ENCODE measurements at regions not wholly inside any gene's neighbourhood (a gene's known extent, or its start where the extent isn't known, plus 50 kb on each side); places are given as distances from the start of the nearest gene placed in this dataset.
"Not testable (repeated sequence)": the region's sequence is repeated elsewhere in the genome, so short reads cannot be mapped to it uniquely, and the experiment has no call there.

DNA sequence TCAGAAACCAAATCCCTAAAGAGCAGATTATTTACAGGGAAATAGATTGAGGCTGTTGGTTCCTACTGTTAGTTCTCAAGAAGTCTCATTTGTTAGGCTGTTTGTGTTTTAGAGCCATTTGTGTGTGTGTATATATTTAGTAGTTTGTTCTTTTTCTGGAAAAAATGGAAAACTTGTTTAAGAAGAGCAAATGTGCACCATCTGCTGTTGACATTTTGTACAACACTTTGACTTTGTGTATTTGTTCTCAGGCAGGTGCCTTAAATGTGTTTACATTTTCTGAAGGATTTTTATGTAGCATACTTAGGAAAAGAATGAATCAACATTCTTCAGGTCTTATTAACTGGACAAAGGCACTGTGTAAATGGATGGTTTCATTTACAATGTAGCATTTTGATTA is 163.7 kb upstream of the FOLH1 start:
- DNase-seq (ENCODE audit: low spot score); H3K27ac ChIP-seq (ENCODE audit: low read depth in 1 of 2, low read length in 2 of 2); H3K9ac ChIP-seq (ENCODE audit: low read depth in 1 of 2, low read length in 2 of 2); H3K9me3 ChIP-seq (ENCODE audit: control insufficient read depth in 4 of 4, low read length in 3 of 4); H3K27me3 ChIP-seq (ENCODE audit: control insufficient read depth in 4 of 4, insufficient read depth in 4 of 4, low read length in 3 of 4); H3K4me3 ChIP-seq (ENCODE audit: low read depth in 1 of 3, low read length in 3 of 3); H3K4me1 ChIP-seq (ENCODE audit: control insufficient read depth in 4 of 4, insufficient read depth in 4 of 4, low read length in 3 of 4); H3K36me3 ChIP-seq (ENCODE audit: control insufficient read depth in 4 of 4, insufficient read depth in 3 of 4, low read depth in 1 of 4, low read length in 3 of 4): not testable (repeated sequence)
- TF ChIP-seq CTCF (IDR thresholded peaks at IDR 0.05; ENCODE audit: low read depth, low read length, missing input control) (peak; percentile 47), RAD21 (IDR thresholded peaks at IDR 0.05) (peak; percentile 78 to 79)

DNA sequence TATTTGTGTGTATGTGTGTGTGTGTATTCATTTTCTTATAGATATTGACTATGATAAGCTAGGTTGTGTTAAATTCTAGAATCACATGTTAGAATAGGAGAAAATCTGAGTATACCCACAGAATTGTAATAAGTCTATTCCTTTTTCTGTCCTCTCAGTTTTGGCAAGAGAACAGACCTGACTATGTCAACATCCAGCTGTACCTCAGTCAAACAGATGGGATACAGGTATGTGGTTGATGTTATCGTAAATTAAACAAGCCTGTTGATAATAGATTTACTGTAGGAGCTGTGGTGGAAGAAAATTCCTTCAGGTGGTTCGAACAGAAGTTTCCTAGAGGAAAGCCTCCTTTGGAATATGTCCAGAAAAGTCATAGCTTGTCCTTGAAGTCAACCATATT is 160.2 kb upstream of the FOLH1 start:
- H3K27ac ChIP-seq (ENCODE audit: low read depth in 1 of 2, low read length in 2 of 2); H3K27me3 ChIP-seq (ENCODE audit: control insufficient read depth in 4 of 4, insufficient read depth in 4 of 4, low read length in 3 of 4); H3K9ac ChIP-seq (ENCODE audit: low read depth in 1 of 2, low read length in 2 of 2); H3K4me3 ChIP-seq (ENCODE audit: low read depth in 1 of 3, low read length in 3 of 3); H3K4me1 ChIP-seq (ENCODE audit: control insufficient read depth in 4 of 4, insufficient read depth in 4 of 4, low read length in 3 of 4); H3K9me3 ChIP-seq (ENCODE audit: control insufficient read depth in 4 of 4, low read length in 3 of 4); H3K36me3 ChIP-seq (ENCODE audit: control insufficient read depth in 4 of 4, insufficient read depth in 3 of 4, low read depth in 1 of 4, low read length in 3 of 4); DNase-seq (ENCODE audit: low spot score): not testable (repeated sequence)
- WGBS: 31% methylated on average over 2 of the region's 2 CpGs

GRCh38 chr11:49365375-49365774 is 157.0 kb upstream of the FOLH1 start:
- H3K9ac ChIP-seq (ENCODE audit: low read depth in 1 of 2, low read length in 2 of 2); H3K4me3 ChIP-seq (ENCODE audit: low read depth in 1 of 3, low read length in 3 of 3); H3K9me3 ChIP-seq (ENCODE audit: control insufficient read depth in 4 of 4, low read length in 3 of 4); H3K27me3 ChIP-seq (ENCODE audit: control insufficient read depth in 4 of 4, insufficient read depth in 4 of 4, low read length in 3 of 4); DNase-seq (ENCODE audit: low spot score); H3K4me1 ChIP-seq (ENCODE audit: control insufficient read depth in 4 of 4, insufficient read depth in 4 of 4, low read length in 3 of 4); H3K36me3 ChIP-seq (ENCODE audit: control insufficient read depth in 4 of 4, insufficient read depth in 3 of 4, low read depth in 1 of 4, low read length in 3 of 4): not testable (repeated sequence)
- peak overlapping the region; percentile 54 to 63 for H3K27ac ChIP-seq (ENCODE audit: low read depth in 1 of 2, low read length in 2 of 2)
- TF ChIP-seq HNF4G (IDR thresholded peaks at IDR 0.05) (peak; percentile 42), RXRA (IDR thresholded peaks at IDR 0.05) (peak; percentile 48 to 59), HNF4A (conservative IDR thresholded peaks at IDR 0.05) (peak; percentile 82), NR2F2 (IDR thresholded peaks at IDR 0.05) (peak; percentile 59), JUND (IDR thresholded peaks at IDR 0.05) (peak; percentile 76 to 81), RAD21 (IDR thresholded peaks at IDR 0.05) (peak in 1 of 2 donors; percentile 39), SP1 (IDR thresholded peaks at IDR 0.05) (peak; percentile 61)

DNA sequence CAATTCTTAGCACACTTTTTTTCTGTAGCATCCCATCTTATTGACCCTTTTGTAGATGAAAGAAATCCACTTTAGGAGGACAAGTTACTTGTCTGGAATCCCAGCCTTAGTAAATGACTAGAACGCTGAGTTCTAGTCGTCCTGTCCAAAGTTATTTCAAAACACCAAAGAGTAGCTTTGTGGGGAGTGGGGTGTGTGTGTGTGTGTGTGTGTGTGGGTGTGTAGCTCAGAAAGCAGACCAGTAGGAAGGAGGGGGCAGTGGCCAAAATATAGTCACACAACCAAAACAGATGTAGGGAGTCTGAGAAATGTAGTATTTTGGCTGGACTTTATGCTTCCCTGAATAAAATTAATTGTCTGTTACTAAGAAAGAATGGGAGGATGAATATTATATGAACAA is 154.6 kb upstream of the FOLH1 start:
- H3K4me1 ChIP-seq (ENCODE audit: control insufficient read depth in 4 of 4, insufficient read depth in 4 of 4, low read length in 3 of 4); H3K36me3 ChIP-seq (ENCODE audit: control insufficient read depth in 4 of 4, insufficient read depth in 3 of 4, low read depth in 1 of 4, low read length in 3 of 4); H3K27ac ChIP-seq (ENCODE audit: low read depth in 1 of 2, low read length in 2 of 2); H3K4me3 ChIP-seq (ENCODE audit: low read depth in 1 of 3, low read length in 3 of 3); DNase-seq (ENCODE audit: low spot score); H3K9ac ChIP-seq (ENCODE audit: low read depth in 1 of 2, low read length in 2 of 2); H3K27me3 ChIP-seq (ENCODE audit: control insufficient read depth in 4 of 4, insufficient read depth in 4 of 4, low read length in 3 of 4); H3K9me3 ChIP-seq (ENCODE audit: control insufficient read depth in 4 of 4, low read length in 3 of 4): not testable (repeated sequence)
- WGBS: 88% methylated on average over 2 of the region's 2 CpGs

- H3K36me3 ChIP-seq (ENCODE audit: control insufficient read depth in 4 of 4, insufficient read depth in 3 of 4, low read depth in 1 of 4, low read length in 3 of 4); H3K27ac ChIP-seq (ENCODE audit: low read depth in 1 of 2, low read length in 2 of 2); H3K27me3 ChIP-seq (ENCODE audit: control insufficient read depth in 4 of 4, insufficient read depth in 4 of 4, low read length in 3 of 4); H3K9ac ChIP-seq (ENCODE audit: low read depth in 1 of 2, low read length in 2 of 2); DNase-seq (ENCODE audit: low spot score); H3K4me3 ChIP-seq (ENCODE audit: low read depth in 1 of 3, low read length in 3 of 3); H3K4me1 ChIP-seq (ENCODE audit: control insufficient read depth in 4 of 4, insufficient read depth in 4 of 4, low read length in 3 of 4); H3K9me3 ChIP-seq (ENCODE audit: control insufficient read depth in 4 of 4, low read length in 3 of 4): not testable (repeated sequence)
- peak; percentile 67 to 68 for TF ChIP-seq RAD21 (IDR thresholded peaks at IDR 0.05)
- TF ChIP-seq CTCF (IDR thresholded peaks at IDR 0.05; ENCODE audit: low read depth, low read length, missing input control): peak; percentile 28
These were observed 146.1 kb upstream of the FOLH1 start for GRCh38 chr11:49354536-49354935.

DNA sequence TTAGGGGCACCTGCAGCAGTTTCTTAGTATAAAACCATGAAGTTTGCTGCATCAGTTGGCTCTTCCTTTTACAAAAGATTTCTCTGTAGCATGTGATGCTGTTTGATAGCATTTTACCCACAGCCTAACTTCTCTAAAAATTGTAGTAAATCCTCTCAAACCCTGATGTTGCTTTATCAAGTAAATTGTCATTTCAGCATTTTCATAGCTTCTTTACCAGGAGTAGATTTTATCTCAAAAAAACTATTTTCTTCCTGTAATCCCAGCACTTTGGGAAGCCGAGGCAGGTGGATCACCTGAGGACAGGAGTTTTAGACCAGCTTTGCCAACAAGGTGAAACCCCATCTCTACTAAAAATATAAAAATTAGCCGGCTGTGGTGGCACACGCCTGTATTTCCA is 144.5 kb upstream of the FOLH1 start:
- not testable (repeated sequence) for H3K9me3 ChIP-seq (ENCODE audit: control insufficient read depth in 4 of 4, low read length in 3 of 4); H3K9ac ChIP-seq (ENCODE audit: low read depth in 1 of 2, low read length in 2 of 2); H3K36me3 ChIP-seq (ENCODE audit: control insufficient read depth in 4 of 4, insufficient read depth in 3 of 4, low read depth in 1 of 4, low read length in 3 of 4); H3K4me1 ChIP-seq (ENCODE audit: control insufficient read depth in 4 of 4, insufficient read depth in 4 of 4, low read length in 3 of 4); H3K27ac ChIP-seq (ENCODE audit: low read depth in 1 of 2, low read length in 2 of 2); H3K4me3 ChIP-seq (ENCODE audit: low read depth in 1 of 3, low read length in 3 of 3); H3K27me3 ChIP-seq (ENCODE audit: control insufficient read depth in 4 of 4, insufficient read depth in 4 of 4, low read length in 3 of 4); DNase-seq (ENCODE audit: low spot score)
- 89% methylated on average over 3 of the region's 3 CpGs for WGBS

GRCh38 chr11:49346627-49347026 is 138.2 kb upstream of the FOLH1 start:
- H3K9me3 ChIP-seq (ENCODE audit: control insufficient read depth in 4 of 4, low read length in 3 of 4); H3K27ac ChIP-seq (ENCODE audit: low read depth in 1 of 2, low read length in 2 of 2); H3K36me3 ChIP-seq (ENCODE audit: control insufficient read depth in 4 of 4, insufficient read depth in 3 of 4, low read depth in 1 of 4, low read length in 3 of 4); H3K4me3 ChIP-seq (ENCODE audit: low read depth in 1 of 3, low read length in 3 of 3); H3K27me3 ChIP-seq (ENCODE audit: control insufficient read depth in 4 of 4, insufficient read depth in 4 of 4, low read length in 3 of 4); H3K9ac ChIP-seq (ENCODE audit: low read depth in 1 of 2, low read length in 2 of 2); H3K4me1 ChIP-seq (ENCODE audit: control insufficient read depth in 4 of 4, insufficient read depth in 4 of 4, low read length in 3 of 4); DNase-seq (ENCODE audit: low spot score): not testable (repeated sequence)
